GOT3 (cell line): ENCODE measurements at regions not wholly inside any gene's neighbourhood (a gene's known extent, or its start where the extent isn't known, plus 50 kb on each side); places are given as distances from the start of the nearest gene placed in this dataset.
"Not testable (repeated sequence)": the region's sequence is repeated elsewhere in the genome, so short reads cannot be mapped to it uniquely, and the experiment has no call there.

Experiments
- DNase-seq: peaks from one replicate; lab custom pipeline; 2025; ENCODE audit warnings: mixed read lengths; lab: John Stamatoyannopoulos, UW

GRCh38 chr2:84052043-84052442 lies 407.0 kb downstream of the SUCLG1 start:
- no peak for DNase-seq

GRCh38 chr2:84048964-84049363 lies 410.1 kb downstream of the SUCLG1 start:
- DNase-seq = no peak

- no peak for DNase-seq
Measured at GRCh38 chr2:84041506-84041905, 417.6 kb downstream of the SUCLG1 start.

- DNase-seq = no peak
Measured at GRCh38 chr2:84040281-84040680, 418.8 kb downstream of the SUCLG1 start.

- no peak for DNase-seq
Measured at GRCh38 chr2:84038866-84039265, 420.2 kb downstream of the SUCLG1 start.

GRCh38 chr2:84033347-84033974 lies 425.6 kb downstream of the SUCLG1 start:
- DNase-seq = no peak

GRCh38 chr2:84031312-84032050 lies 427.6 kb downstream of the SUCLG1 start:
- DNase-seq = no peak

GRCh38 chr2:84029903-84030575 lies 429.0 kb downstream of the SUCLG1 start:
- no peak for DNase-seq

GRCh38 chr2:84026818-84027217 lies 432.3 kb downstream of the SUCLG1 start:
- no peak for DNase-seq

GRCh38 chr2:84022810-84023431 lies 436.2 kb downstream of the SUCLG1 start:
- no peak for DNase-seq

GRCh38 chr2:84017010-84017409 lies 442.1 kb downstream of the SUCLG1 start:
- no peak for DNase-seq

- DNase-seq = no peak
Measured at GRCh38 chr2:84016183-84016582, 442.9 kb downstream of the SUCLG1 start.

GRCh38 chr2:83997889-83998288 lies 461.2 kb downstream of the SUCLG1 start:
- no peak for DNase-seq

- DNase-seq = no peak
Measured at GRCh38 chr2:83994633-83995179, 464.4 kb downstream of the SUCLG1 start.

GRCh38 chr2:83993873-83994632 lies 465.0 kb downstream of the SUCLG1 start:
- no peak for DNase-seq

GRCh38 chr2:83991992-83992391 lies 467.1 kb downstream of the SUCLG1 start:
- no peak for DNase-seq

- no peak for DNase-seq
Measured at GRCh38 chr2:83990636-83991035, 468.4 kb downstream of the SUCLG1 start.

GRCh38 chr2:83976628-83977027 lies 482.5 kb downstream of the SUCLG1 start:
- DNase-seq = not testable (repeated sequence)

GRCh38 chr2:83972128-83972527 lies 487.0 kb downstream of the SUCLG1 start:
- DNase-seq = no peak

- DNase-seq = no peak
Measured at GRCh38 chr2:83971547-83971946, 487.5 kb downstream of the SUCLG1 start.

GRCh38 chr2:83970217-83970929 lies 488.7 kb downstream of the SUCLG1 start:
- no peak for DNase-seq
